HG03108 (cell line): ENCODE measurements at regions not wholly inside any gene's neighbourhood (a gene's known extent, or its start where the extent isn't known, plus 50 kb on each side); places are given as distances from the start of the nearest gene placed in this dataset.
"Not testable (repeated sequence)": the region's sequence is repeated elsewhere in the genome, so short reads cannot be mapped to it uniquely, and the experiment has no call there.

Source experiments
- ATAC-seq: cut with Tn5 transposase; IDR thresholded peaks from one replicate; pipeline ENCODE4 v1.9.1; 2021; ENCODE audit warnings: moderate library complexity; ENCODE audit not compliant: unreplicated experiment

- ATAC-seq, result no peak
These were observed 123.9 kb upstream of the DUSP10 start for GRCh38 chr1:221865808-221866207.

- ATAC-seq, result no peak
These were observed 121.7 kb upstream of the DUSP10 start for GRCh38 chr1:221863635-221864034.

DNA sequence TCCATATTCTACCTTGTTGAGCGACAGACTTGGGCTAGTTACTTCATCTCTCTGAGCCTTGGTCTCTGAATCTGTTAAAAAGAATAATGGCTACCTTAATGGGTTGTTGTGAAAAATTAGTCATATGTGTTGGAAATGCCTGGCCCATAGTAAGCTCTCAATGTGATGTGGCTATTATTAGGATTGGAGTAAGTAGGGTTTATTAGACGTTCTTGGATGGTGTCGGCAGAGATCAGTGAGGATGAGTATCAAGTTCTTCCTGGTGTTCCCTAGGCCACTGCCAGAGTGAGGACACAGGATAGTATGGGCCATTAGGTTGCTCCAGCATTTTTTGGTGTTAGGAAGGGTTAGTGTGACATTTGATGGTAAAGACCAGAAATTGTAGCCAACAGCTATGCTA, 121.1 kb upstream of the DUSP10 start:
- ATAC-seq, result no peak

GRCh38 chr1:221858818-221859611, 117.1 kb upstream of the DUSP10 start:
- ATAC-seq, result no peak

- ATAC-seq, result not testable (repeated sequence)
These were observed 115.2 kb upstream of the DUSP10 start for GRCh38 chr1:221857094-221857444.

- ATAC-seq, result no peak
These were observed 114.6 kb upstream of the DUSP10 start for GRCh38 chr1:221856228-221857093.

- no peak for ATAC-seq
These were observed 113.3 kb upstream of the DUSP10 start for GRCh38 chr1:221855156-221855555.

- ATAC-seq, result no peak
These were observed 109.4 kb upstream of the DUSP10 start for GRCh38 chr1:221851336-221851735.

DNA sequence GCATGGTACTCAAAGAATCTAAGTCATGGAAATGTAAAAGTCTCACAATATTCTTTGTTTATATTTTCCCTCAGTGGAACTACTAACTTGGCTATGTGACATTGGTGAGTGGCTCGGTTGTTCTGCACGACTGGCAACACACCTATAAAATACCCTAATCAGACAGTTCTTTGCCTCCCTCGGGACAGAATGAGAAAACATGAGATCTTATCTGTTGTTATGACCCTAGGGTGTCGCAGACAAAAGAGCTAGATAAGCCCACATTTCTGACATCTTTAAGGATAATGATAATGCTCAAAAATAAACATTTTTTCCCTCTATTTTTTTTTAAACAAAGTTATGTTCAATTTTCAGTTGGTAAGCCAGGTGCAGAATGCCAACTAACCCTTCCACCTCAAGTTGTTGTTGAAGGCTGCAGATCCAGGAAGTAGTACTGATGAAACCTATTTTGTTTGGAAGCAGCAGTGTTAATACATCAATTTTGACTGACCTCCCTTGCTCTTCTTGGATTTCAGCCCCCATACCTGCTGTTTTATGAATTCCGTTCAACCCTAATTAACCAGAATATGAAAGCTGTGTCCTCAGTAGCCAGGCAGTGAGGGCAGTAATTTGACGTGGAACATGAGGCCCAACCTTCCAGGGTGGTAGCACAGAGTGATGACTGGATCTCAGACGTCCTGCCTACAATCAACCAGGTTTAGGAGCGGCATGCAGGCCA, 108.7 kb upstream of the DUSP10 start:
- ATAC-seq, result no peak

GRCh38 chr1:221849897-221850296, 108.0 kb upstream of the DUSP10 start:
- ATAC-seq, result no peak

GRCh38 chr1:221849110-221849509, 107.2 kb upstream of the DUSP10 start:
- no peak for ATAC-seq

GRCh38 chr1:221847676-221848075, 105.8 kb upstream of the DUSP10 start:
- ATAC-seq, result no peak

- ATAC-seq, result no peak
These were observed 103.9 kb upstream of the DUSP10 start for GRCh38 chr1:221845650-221846371.

- no peak for ATAC-seq
These were observed 100.1 kb upstream of the DUSP10 start for GRCh38 chr1:221841983-221842335.

DNA sequence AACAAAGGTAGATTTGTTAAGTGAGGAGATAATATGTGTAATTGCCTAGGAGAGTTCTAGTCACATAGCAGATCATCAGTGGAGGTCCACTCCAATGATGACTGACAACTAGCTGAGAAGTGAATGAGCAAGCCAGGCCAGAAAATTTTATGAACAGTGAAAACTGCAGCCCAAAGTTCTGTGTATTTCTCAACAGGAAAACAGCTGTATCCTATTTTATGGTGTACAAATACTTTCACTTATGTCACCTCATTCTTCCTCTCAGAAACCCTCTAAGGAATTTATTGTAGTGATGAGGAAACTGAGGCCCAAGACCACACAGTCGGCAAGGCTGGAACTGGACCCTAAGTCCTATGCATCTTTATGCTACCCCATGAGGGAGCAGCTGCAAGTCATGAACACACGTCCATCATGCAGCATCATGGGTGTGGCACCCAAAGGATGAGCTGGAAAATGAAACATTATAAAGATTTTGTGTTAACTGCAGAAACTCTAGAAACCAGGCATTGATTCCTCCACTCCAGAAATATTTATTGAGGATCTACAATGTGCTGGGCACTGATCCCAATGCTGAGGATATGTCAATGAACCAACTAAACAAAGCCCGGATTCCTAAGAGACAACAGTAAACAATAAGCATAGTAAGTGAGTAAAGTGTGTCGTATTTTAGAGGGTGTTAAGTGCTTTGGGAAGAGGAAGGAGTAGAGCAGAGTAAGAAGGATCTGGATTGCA, 99.5 kb upstream of the DUSP10 start:
- ATAC-seq, result no peak

- peak; percentile 39 for ATAC-seq
These were observed 98.8 kb upstream of the DUSP10 start for GRCh38 chr1:221840511-221841243.

DNA sequence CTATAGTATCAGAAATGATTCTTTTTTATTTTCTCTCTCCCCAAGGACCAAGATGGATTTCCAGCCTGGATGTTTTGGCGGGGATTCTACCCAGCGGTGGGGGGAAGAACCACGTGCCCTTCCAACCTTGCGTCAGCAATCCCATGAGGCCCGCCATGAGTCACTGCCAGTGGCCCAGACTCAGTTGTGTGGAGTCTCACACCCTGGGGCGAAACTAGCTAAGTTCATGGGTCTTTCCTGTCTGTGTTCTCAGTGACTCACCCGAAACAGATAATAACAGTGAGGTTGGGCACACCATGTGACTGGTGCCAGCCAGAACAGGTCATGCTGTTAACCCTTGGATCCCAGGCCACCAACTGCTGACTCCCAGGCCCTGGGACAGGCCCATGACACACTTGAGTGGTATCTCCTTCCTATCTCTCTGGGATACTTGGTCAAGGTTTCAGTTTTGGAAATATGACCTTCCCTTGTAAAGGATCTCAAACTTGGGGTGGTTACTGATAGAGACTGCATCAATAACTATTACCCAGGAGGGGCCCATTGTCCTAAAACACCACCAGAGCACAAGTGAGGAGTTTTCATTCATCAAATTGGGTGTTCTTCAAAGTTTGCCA, 98.0 kb upstream of the DUSP10 start:
- peak; percentile 89 for ATAC-seq

DNA sequence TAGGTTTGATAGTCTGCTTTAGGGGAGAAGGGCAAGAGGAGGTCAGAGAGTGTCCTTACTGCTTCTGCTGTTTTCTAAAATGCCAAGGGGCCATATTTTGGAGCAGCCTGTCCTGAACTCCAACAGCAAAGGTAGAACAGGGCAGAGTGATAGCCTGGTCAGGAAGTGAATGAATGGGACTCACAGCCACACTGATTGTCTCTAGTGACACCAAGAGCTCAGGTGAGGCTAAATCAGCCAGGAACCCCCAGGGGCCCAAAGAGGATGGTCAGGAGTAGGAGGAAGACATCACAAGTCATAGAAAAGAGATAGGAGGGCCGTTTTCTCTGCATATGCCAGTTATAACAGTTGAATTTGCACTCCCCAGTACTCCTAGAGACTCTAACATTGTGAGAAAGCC, 97.4 kb upstream of the DUSP10 start:
- peak; percentile 26 for ATAC-seq

- no peak for ATAC-seq
These were observed 96.0 kb upstream of the DUSP10 start for GRCh38 chr1:221837896-221838295.
